ENCODE measurements at regions not wholly inside any gene's neighbourhood (a gene's known extent, or its start where the extent isn't known, plus 50 kb on each side); places are given as distances from the start of the nearest gene placed in this dataset.

- TF ChIP-seq CTCF (IDR thresholded peaks at IDR 0.05) (no peak), POLR2A (IDR thresholded peaks at IDR 0.05) (no peak)
Observed at GRCh38 chr13:111599791-111600190, 279.3 kb downstream of the TEX29 start.
